ENCODE measurements at regions not wholly inside any gene's neighbourhood (a gene's known extent, or its start where the extent isn't known, plus 50 kb on each side); places are given as distances from the start of the nearest gene placed in this dataset.

DNA sequence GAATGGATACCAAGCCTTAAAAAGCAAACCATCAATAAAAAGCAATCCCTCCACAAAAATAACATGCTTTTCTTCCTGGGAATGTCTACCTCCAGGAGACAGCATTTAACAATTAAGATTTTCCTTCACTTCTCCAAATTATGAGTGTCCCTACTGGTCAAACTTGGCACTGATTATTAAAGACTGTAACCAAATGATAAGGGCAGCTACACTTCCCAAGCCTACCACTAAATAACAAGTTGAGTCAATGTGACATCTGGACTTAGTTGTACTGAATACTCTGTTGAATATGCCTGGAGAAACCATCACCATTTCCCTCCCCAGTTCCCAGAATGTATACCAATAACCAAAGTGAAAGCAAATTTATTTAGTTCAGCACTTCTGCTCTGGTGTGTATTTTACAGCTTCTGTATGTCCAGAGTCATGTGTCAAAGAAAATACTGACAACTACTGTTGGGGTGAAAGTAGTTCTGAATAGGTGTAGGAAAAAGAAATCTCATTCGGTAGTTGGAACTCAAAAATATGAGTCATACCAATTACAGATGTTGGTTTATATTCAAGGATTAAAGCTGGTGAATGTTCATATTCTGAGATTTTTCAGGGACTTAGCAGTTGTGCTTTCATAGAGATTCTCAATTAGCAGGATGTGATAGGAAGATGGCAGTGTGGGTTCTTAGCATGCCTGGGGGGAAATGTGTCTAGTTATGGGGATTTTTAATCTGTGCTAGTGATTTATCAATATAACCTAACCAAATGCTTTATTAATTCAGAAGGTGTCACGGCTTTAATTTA lies 1291.6 kb upstream of the GYPC start:
- TF ChIP-seq CTCF (conservative IDR thresholded peaks at IDR 0.05 in 1 of 2, IDR thresholded peaks at IDR 0.05 in 1 of 2; ENCODE audit: low read depth in 1 of 2, low read length in 2 of 2) (no peak), EZH2 (IDR thresholded peaks at IDR 0.05; ENCODE audit: low read length, missing control alignments) (no peak)

All from fibroblast of lung (primary cell).